ENCODE measurements at regions not wholly inside any gene's neighbourhood (a gene's known extent, or its start where the extent isn't known, plus 50 kb on each side); places are given as distances from the start of the nearest gene placed in this dataset.

GRCh38 chr13:105151639-105152038 is 1383.8 kb downstream of the EFNB2 start:
- no peak for TF ChIP-seq EZH2 (IDR thresholded peaks at IDR 0.05; ENCODE audit: low read length, missing control alignments)
- no peak for TF ChIP-seq CTCF (conservative IDR thresholded peaks at IDR 0.05 in 1 of 2, IDR thresholded peaks at IDR 0.05 in 1 of 2; ENCODE audit: low read depth in 1 of 2, low read length in 2 of 2)
